ENCODE measurements at regions not wholly inside any gene's neighbourhood (a gene's known extent, or its start where the extent isn't known, plus 50 kb on each side); places are given as distances from the start of the nearest gene placed in this dataset.

GRCh38 chr19:7419153-7419552, 69.7 kb downstream of the PEX11G start:
- intact Hi-C loops (cut with micrococcal nuclease; ENCODE audit: unreplicated experiment), result no loop called here
- Histone ChIP-seq H3K27ac (ENCODE audit: low read length) (no peak overlapping the region), H3K9me3 (ENCODE audit: control insufficient read depth, insufficient read depth, low read depth, low read length) (no peaks in the 10 kb centered on the region), H3K27me3 (ENCODE audit: control insufficient read depth, insufficient read depth, low read length) (no peaks in the 10 kb centered on the region), H3K4me3 (ENCODE audit: low read depth in 2 of 2, low read length in 2 of 2) (no peak overlapping the region), H3K36me3 (ENCODE audit: control insufficient read depth, insufficient read depth, low read length) (no peaks in the 10 kb centered on the region), H3K4me1 (ENCODE audit: control insufficient read depth, insufficient read depth, low read length) (peaks cover 5% of the 10 kb centered on the region; the same call in 1 of the 2 replicates)
- in situ Hi-C loops (cut with HindIII; ENCODE audit: low pct_unique_long_range_greater_than_20kb, low sequenced_read_pairs), result no loop called here
- POLR2A ChIA-PET, result no interaction called here
- CTCF ChIA-PET, result no interaction called here
- ATAC-seq, result no peak
- no TSS peak for BruUV-seq (replicated peaks)
- no peak for DNase-seq (ENCODE audit: low read depth, low spot score)
- TF ChIP-seq SIN3A (IDR thresholded peaks at IDR 0.05; ENCODE audit: borderline replicate concordance, insufficient read depth, low read depth, low read length) (no peak), CTCF (IDR thresholded peaks at IDR 0.05) (no peak), POLR2AphosphoS5 (IDR thresholded peaks at IDR 0.05; ENCODE audit: low read depth, low read length) (no peak), TCF7L2 (IDR thresholded peaks at IDR 0.05; ENCODE audit: low read depth, low read length) (no peak), REST (IDR thresholded peaks at IDR 0.05; ENCODE audit: insufficient read depth in 1 of 2, low read depth in 2 of 2, low read length in 1 of 2) (no peak)

GRCh38 chr19:7419777-7420439, 68.9 kb downstream of the PEX11G start:
- Histone ChIP-seq H3K4me3 (ENCODE audit: low read depth in 2 of 2, low read length in 2 of 2) (no peak overlapping the region), H3K36me3 (ENCODE audit: control insufficient read depth, insufficient read depth, low read length) (no peaks in the 10 kb centered on the region), H3K27ac (ENCODE audit: low read length) (no peak overlapping the region), H3K9me3 (ENCODE audit: control insufficient read depth, insufficient read depth, low read depth, low read length) (no peaks in the 10 kb centered on the region), H3K4me1 (ENCODE audit: control insufficient read depth, insufficient read depth, low read length) (peaks cover 5% of the 10 kb centered on the region; the same call in 1 of the 2 replicates), H3K27me3 (ENCODE audit: control insufficient read depth, insufficient read depth, low read length) (no peaks in the 10 kb centered on the region)
- ChIA-PET CTCF (no interaction called here), POLR2A (interaction anchor here (0.6 kb wide), 2 partner anchors 78 to 154 kb away, joined by 6 to 8 read pairs; a partner anchor contains a TSS)
- intact Hi-C loops (cut with micrococcal nuclease; ENCODE audit: unreplicated experiment) (no loop called here), in situ Hi-C loops (cut with HindIII; ENCODE audit: low pct_unique_long_range_greater_than_20kb, low sequenced_read_pairs) (no loop called here)
- ATAC-seq (no peak), DNase-seq (ENCODE audit: low read depth, low spot score) (no peak)
- no TSS peak for BruUV-seq (replicated peaks)
- TF ChIP-seq SIN3A (IDR thresholded peaks at IDR 0.05; ENCODE audit: borderline replicate concordance, insufficient read depth, low read depth, low read length), result no peak
- no peak for TF ChIP-seq REST (IDR thresholded peaks at IDR 0.05; ENCODE audit: insufficient read depth in 1 of 2, low read depth in 2 of 2, low read length in 1 of 2)
- TF ChIP-seq TCF7L2 (IDR thresholded peaks at IDR 0.05; ENCODE audit: low read depth, low read length), result no peak
- TF ChIP-seq CTCF (IDR thresholded peaks at IDR 0.05), result no peak
